ENCODE measurements at regions not wholly inside any gene's neighbourhood (a gene's known extent, or its start where the extent isn't known, plus 50 kb on each side); places are given as distances from the start of the nearest gene placed in this dataset.

- ChIA-PET CTCF (ENCODE audit: partially characterized antibody) (interaction anchor here (0.8 kb wide), 1 partner anchor 130 kb away, joined by 3 read pairs; no protein-coding TSS in a partner anchor), POLR2A (ENCODE audit: partially characterized antibody) (no interaction called here)
Observed at GRCh38 chr1:214935258-214935657, 147.3 kb upstream of the KCNK2 start.

More at GRCh38 chr1:214935258-214935657, 147.3 kb upstream of the KCNK2 start:
- no peaks in the 10 kb centered on the region for H4K20me1 ChIP-seq (replicated peaks in 1 of 2; ENCODE audit: control insufficient read depth in 1 of 2, insufficient read depth in 2 of 2, low read length in 2 of 2)
- H3K4ac ChIP-seq (replicated peaks; ENCODE audit: insufficient read length, low read depth, low read length), result no peak overlapping the region
- no peaks in the 10 kb centered on the region for H3K23me2 ChIP-seq (ENCODE audit: low read depth, low read length)
- DNase-seq (ENCODE audit: low read depth in 1 of 2, low spot score in 2 of 2) (no peak), FAIRE-seq (no peak)
- TF ChIP-seq ASH2L (IDR thresholded peaks at IDR 0.05; ENCODE audit: low read length), result no peak
- TF ChIP-seq GTF2F1 (IDR thresholded peaks at IDR 0.05; ENCODE audit: borderline replicate concordance, low read depth, low read length), result no peak
- no peak for TF ChIP-seq SUZ12 (IDR thresholded peaks at IDR 0.05; ENCODE audit: low read length)
- TF ChIP-seq FOSL1 (IDR thresholded peaks at IDR 0.05; ENCODE audit: insufficient read depth, low read depth, low read length), result no peak
- no peak for TF ChIP-seq NANOG (IDR thresholded peaks at IDR 0.05; ENCODE audit: insufficient read depth, low read depth, low read length, poor library complexity, severe bottlenecking)
- no peak for TF ChIP-seq SIX5 (IDR thresholded peaks at IDR 0.05; ENCODE audit: low read depth, low read length)
- TF ChIP-seq HDAC2 (IDR thresholded peaks at IDR 0.05; ENCODE audit: borderline replicate concordance in 1 of 2, low read depth in 2 of 2, low read length in 2 of 2), result no peak
- TF ChIP-seq KDM5A (IDR thresholded peaks at IDR 0.05; ENCODE audit: low read length), result no peak
- no peak for TF ChIP-seq SIN3A (conservative IDR thresholded peaks at IDR 0.05 in 1 of 2, IDR thresholded peaks at IDR 0.05 in 1 of 2; ENCODE audit: low read depth in 1 of 2, low read length in 2 of 2)
- no peak for TF ChIP-seq SP4 (IDR thresholded peaks at IDR 0.05; ENCODE audit: low read length)
- no peaks in the 10 kb centered on the region for H3K4me1 ChIP-seq (replicated peaks in 1 of 4; ENCODE audit: control insufficient read depth in 3 of 4, insufficient read depth in 4 of 4, low read length in 3 of 4)
- no peak overlapping the region for H2AFZ ChIP-seq (ENCODE audit: low read length)
- WGBS, 2 experiments (ENCODE audit: extremely low coverage in 1 of 2, insufficient coverage in 1 of 2, insufficient read length in 1 of 2, insufficient replicate concordance in 2 of 2, low coverage in 1 of 2, low lambda C conversion rate in 2 of 2, missing lambda C conversion rate in 1 of 2), result 47% methylated on average over 1 of the region's 1 CpG; no CpG with 5 or more reads in 1 of the 2 experiments
- no peak overlapping the region for H4K8ac ChIP-seq (ENCODE audit: extremely low read depth, insufficient read depth, low read length)
- no peak overlapping the region for H2BK5ac ChIP-seq (ENCODE audit: low read depth, low read length)
- H3K79me1 ChIP-seq (ENCODE audit: low read depth, low read length), result no peaks in the 10 kb centered on the region
- no peak overlapping the region for H3K14ac ChIP-seq (ENCODE audit: insufficient read length)
- no peak overlapping the region for H3K18ac ChIP-seq (ENCODE audit: extremely low read depth, low read length)
- H2AK5ac ChIP-seq (ENCODE audit: low read depth, low read length), result no peak overlapping the region
- H2BK15ac ChIP-seq (ENCODE audit: low read length), result no peak overlapping the region
- H3K9me3 ChIP-seq (ENCODE audit: insufficient read depth in 2 of 2, low read depth in 1 of 2, low read length in 1 of 2), result no peaks in the 10 kb centered on the region
- H3K4me2 ChIP-seq (ENCODE audit: insufficient read depth in 1 of 2, low read depth in 2 of 2, low read length in 2 of 2), result no peak overlapping the region
- no peak overlapping the region for H3K4me3 ChIP-seq (ENCODE audit: extremely low read depth in 1 of 4, insufficient read depth in 2 of 4, low read depth in 3 of 4, low read length in 4 of 4)
- no peak overlapping the region for H4K5ac ChIP-seq (ENCODE audit: insufficient read length, low read depth, low read length)
- H2BK20ac ChIP-seq (ENCODE audit: low read length), result no peak overlapping the region
- H3K27me3 ChIP-seq (replicated peaks in 1 of 4; ENCODE audit: control insufficient read depth in 3 of 4, extremely low read depth in 1 of 4, insufficient read depth in 3 of 4, low read length in 3 of 4), result no peaks in the 10 kb centered on the region
- H3K36me3 ChIP-seq (ENCODE audit: control insufficient read depth in 2 of 4, insufficient read depth in 4 of 4, low read length in 3 of 4), result no peaks in the 10 kb centered on the region
- H3K9ac ChIP-seq (replicated peaks in 1 of 4; ENCODE audit: extremely low read depth in 1 of 4, low read depth in 3 of 4, low read length in 3 of 4), result no peak overlapping the region
- no peak overlapping the region for H3K27ac ChIP-seq (ENCODE audit: low read depth, low read length)
- no peak overlapping the region for H3K23ac ChIP-seq (ENCODE audit: insufficient read length)
- no peak overlapping the region for H2BK120ac ChIP-seq (replicated peaks; ENCODE audit: low read depth, low read length)
- H3K56ac ChIP-seq (replicated peaks; ENCODE audit: insufficient read length, low read depth, low read length), result no peak overlapping the region
- no peaks in the 10 kb centered on the region for H3K79me2 ChIP-seq (ENCODE audit: control insufficient read depth in 1 of 2, insufficient read depth in 2 of 2, low read length in 2 of 2)
- no peak overlapping the region for H4K91ac ChIP-seq (replicated peaks; ENCODE audit: insufficient read length, low read length)
- H2BK12ac ChIP-seq (ENCODE audit: low read depth, low read length), result no peak overlapping the region
